ENCODE measurements at regions not wholly inside any gene's neighbourhood (a gene's known extent, or its start where the extent isn't known, plus 50 kb on each side); places are given as distances from the start of the nearest gene placed in this dataset.

DNA sequence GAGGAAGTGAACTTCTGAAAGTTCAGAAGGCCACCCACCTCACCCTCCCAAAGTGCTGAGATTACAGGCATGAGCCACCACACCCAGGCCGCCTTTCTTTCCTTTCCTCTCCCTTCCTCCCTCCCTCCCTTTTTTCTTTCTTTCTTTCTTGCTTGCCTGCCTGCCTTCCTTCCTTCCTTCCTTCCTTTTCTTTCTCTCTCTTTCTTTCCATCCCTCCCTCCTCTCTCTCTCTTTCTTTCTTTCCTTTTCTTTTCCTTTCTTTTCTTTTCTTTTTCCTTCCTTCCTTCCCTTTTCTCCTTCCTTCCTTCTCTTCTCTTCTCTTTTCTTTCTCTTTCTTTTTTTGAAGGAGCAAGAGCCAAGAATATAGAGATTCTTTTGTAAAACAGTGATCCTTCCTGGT, 208.3 kb upstream of the HMGA2 start:
- TF ChIP-seq, protein P1, sequence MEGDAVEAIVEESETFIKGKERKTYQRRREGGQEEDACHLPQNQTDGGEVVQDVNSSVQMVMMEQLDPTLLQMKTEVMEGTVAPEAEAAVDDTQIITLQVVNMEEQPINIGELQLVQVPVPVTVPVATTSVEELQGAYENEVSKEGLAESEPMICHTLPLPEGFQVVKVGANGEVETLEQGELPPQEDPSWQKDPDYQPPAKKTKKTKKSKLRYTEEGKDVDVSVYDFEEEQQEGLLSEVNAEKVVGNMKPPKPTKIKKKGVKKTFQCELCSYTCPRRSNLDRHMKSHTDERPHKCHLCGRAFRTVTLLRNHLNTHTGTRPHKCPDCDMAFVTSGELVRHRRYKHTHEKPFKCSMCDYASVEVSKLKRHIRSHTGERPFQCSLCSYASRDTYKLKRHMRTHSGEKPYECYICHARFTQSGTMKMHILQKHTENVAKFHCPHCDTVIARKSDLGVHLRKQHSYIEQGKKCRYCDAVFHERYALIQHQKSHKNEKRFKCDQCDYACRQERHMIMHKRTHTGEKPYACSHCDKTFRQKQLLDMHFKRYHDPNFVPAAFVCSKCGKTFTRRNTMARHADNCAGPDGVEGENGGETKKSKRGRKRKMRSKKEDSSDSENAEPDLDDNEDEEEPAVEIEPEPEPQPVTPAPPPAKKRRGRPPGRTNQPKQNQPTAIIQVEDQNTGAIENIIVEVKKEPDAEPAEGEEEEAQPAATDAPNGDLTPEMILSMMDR (IDR thresholded peaks at IDR 0.05): no peak
- no peak for TF ChIP-seq SIN3A (IDR thresholded peaks at IDR 0.05; ENCODE audit: borderline replicate concordance, insufficient read depth, low read depth, low read length)

All from Panc1 (cell line).